GM12873 (cell line): ENCODE measurements at regions not wholly inside any gene's neighbourhood (a gene's known extent, or its start where the extent isn't known, plus 50 kb on each side); places are given as distances from the start of the nearest gene placed in this dataset.

Source experiments
- TF ChIP-seq, protein P1 (sequence below): IDR thresholded peaks from 2 replicates; pipeline ENCODE4 v1.5.1; 2012; ENCODE audit warnings: low read depth, mild to moderate bottlenecking, moderate library complexity, low read length, control low read depth; ENCODE audit not compliant: insufficient read depth; ENCODE audit errors: missing control alignments

DNA sequence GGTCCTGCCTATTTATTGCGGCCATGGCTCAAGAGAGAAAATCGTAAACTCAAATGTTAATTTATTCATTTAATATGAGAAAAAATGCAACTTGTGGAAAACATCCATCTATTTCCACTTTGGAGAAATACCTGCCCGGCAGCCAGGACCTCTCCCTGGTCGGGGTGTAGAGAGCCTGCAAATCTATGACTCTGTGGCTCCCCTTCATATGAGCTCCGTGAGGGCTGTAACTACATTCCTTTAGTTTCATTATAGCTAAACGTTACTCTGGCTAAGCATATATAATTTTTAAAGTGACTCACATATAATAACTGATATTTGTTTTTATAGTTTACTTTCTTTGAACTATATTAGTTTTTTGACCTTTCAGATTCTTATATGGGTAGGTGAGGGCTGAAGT, 857.8 kb upstream of the FAT3 start:
- TF ChIP-seq, protein P1, sequence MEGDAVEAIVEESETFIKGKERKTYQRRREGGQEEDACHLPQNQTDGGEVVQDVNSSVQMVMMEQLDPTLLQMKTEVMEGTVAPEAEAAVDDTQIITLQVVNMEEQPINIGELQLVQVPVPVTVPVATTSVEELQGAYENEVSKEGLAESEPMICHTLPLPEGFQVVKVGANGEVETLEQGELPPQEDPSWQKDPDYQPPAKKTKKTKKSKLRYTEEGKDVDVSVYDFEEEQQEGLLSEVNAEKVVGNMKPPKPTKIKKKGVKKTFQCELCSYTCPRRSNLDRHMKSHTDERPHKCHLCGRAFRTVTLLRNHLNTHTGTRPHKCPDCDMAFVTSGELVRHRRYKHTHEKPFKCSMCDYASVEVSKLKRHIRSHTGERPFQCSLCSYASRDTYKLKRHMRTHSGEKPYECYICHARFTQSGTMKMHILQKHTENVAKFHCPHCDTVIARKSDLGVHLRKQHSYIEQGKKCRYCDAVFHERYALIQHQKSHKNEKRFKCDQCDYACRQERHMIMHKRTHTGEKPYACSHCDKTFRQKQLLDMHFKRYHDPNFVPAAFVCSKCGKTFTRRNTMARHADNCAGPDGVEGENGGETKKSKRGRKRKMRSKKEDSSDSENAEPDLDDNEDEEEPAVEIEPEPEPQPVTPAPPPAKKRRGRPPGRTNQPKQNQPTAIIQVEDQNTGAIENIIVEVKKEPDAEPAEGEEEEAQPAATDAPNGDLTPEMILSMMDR, result no peak

DNA sequence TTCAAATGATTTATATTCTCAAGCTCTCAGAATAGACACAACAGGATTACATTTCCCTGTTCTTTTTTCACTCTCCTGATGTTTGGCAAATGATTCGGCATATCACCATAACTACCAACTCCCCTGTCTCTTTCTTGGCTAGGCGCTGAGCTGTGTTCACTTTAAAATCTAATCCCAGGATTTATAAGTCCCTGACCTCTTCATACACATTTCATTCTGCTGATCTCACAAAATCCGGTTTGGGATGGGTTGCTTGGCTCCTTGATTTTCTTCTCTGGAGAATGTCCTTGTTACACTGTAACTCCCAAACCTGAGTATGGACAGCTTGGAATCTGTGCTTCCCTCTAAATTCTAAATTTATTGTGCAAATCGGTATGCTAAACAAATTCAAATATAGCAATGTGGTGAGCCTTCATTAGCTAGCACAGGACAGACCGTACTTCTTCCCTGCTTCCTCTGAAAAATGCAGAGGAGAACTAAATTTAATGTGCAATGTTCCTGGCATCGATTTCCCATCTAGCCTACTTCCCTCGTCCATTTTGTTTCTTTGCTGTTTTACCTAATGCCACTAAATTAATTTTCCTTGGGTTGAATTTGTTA, 858.5 kb upstream of the FAT3 start:
- TF ChIP-seq, protein P1, result no peak

DNA sequence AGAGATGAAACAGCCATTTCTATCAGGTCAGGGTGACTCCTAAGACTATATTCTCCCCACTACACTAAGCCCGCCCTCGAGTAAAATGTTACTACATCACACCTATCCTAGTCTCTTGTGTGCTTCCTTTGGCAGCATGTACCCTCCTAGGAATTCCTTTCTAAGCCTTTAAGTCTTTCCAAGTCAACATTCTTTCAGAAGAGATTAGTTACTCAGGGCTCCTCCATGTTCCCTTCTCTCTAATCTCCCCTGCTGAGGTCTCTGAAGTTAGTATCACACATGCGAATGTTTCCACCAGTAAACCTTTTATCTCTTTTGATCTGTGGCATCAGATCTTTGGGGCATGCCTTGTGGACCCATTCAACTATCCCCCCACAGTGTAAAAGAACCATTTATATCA, 873.7 kb upstream of the FAT3 start:
- TF ChIP-seq, protein P1, result no peak

DNA sequence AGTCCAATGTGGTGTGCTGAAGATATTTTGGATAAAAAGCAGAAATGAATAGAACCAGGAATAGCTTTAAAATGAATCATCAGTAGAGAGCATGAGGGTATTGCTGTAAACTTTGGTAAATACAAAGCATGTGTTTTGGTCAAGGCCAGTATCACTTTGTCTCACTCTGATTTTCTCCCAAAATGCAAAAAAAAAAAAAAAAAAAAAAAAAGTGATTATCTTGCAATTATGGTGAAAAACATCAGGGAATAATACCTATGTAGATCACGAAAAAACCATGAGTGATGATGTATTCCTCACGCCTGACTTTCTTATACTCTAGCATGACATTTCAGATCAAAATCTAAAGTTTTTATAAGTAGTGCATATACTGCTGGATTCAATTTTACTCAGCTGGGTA, 897.9 kb upstream of the FAT3 start:
- TF ChIP-seq, protein P1, result no peak

DNA sequence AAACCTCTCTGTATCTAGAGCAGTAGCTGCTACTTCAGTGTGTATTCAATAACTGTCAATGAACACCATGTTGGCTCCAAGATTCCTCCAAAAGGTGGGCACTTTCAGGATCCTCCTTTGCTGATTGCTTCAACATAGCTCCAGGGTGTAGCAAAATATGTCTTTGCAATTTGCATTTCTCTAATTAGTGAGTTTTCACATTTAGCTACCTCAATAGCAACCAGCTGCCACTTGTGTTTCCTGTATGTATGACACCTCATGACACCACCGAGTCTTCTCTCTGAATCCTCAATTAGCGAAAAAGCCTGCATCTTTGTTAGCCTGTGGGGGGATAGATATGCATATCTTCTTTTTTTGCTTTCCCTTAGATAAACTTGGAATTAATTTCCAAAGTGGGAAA, 898.3 kb upstream of the FAT3 start:
- TF ChIP-seq, protein P1, result no peak

DNA sequence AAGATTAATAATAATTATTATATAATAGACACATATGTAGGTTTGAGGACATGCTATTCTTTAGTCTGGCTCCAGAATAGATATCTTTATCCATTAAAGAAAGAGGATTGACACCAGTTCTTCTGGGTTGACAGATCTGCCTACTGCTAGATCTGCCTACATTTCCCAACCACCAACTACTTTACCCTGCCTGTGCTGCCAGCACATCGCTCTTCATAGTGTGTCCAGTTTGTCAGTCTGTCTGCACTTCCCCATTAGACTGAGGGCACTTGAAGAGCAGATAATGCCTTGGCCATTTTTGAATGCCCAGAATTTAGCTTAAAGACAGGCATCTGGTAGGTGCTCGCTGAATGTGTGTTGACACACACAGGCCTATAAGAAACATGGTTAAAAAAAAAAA, 910.1 kb upstream of the FAT3 start:
- TF ChIP-seq, protein P1, result no peak

DNA sequence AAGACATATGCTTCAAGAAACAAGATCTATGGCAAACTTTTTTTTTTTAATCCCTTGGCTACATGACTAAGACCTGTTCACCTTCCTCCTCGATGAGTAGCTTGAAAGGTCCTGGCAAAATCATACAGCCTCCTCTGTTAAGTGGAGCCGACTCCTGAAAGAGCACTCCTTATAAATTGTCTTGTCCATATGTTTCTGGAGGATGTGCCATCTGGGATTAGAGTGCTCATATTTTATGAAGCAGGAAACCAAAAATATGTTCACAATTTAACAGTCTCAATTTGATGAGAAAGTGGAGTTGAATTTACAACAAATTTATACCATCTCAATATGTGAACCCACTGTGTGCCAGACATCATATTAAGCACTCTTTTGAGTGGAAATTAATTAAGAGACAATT, 912.1 kb upstream of the FAT3 start:
- TF ChIP-seq, protein P1, result no peak
